Activated gamma-delta T cell (primary cell): ENCODE measurements at regions not wholly inside any gene's neighbourhood (a gene's known extent, or its start where the extent isn't known, plus 50 kb on each side); places are given as distances from the start of the nearest gene placed in this dataset.

Source experiments
- DNase-seq: peaks from one replicate; lab custom pipeline; 2025; lab: John Stamatoyannopoulos, UW

GRCh38 chr4:62159876-62160275, 959.8 kb downstream of the ADGRL3 start:
- DNase-seq, result no peak

DNA sequence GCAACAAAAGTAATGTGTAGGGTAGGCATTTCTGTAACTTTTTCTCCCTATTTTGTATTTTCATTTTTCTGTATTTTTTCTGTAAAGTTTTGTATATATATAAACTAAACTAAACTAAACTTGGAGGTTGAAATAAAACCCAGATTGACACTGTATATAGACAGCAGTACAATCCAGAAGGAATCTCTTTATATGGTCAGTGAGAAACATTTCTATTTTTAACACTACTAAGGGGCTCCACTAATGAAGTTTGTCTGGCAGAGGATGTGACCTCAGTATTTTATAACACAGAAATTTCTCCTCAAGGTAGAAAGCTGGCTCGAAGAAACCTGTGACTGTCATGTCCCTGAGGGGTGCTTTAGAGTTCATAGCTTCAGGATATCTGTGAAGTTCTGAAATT, 959.2 kb downstream of the ADGRL3 start:
- DNase-seq, result no peak

DNA sequence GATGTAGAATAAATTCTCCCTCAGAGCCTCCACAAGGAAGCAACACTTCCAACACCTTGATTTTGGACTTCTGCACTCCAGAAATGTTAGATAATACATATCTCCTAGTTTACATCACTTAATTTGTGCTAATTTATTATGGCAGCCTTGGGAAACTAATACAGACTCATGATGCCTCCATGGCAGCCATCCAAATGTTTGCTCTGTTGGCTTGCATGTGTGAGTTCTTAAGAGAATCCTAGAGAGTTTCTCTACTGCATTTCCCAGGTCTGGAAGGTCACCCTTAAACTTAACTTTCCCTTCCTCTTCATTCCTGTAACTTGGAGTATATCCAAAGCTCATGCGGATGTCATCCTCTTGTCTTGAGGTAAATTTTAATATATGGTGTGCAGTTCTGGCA, 956.1 kb downstream of the ADGRL3 start:
- no peak for DNase-seq

- DNase-seq, result no peak
Observed at GRCh38 chr4:62145276-62145675, 945.1 kb downstream of the ADGRL3 start.

- DNase-seq, result no peak
Observed at GRCh38 chr4:62144431-62144830, 944.3 kb downstream of the ADGRL3 start.

- DNase-seq, result no peak
Observed at GRCh38 chr4:62135565-62136156, 935.5 kb downstream of the ADGRL3 start.

GRCh38 chr4:62133977-62134376, 933.9 kb downstream of the ADGRL3 start:
- DNase-seq, result no peak

GRCh38 chr4:62133101-62133897, 933.2 kb downstream of the ADGRL3 start:
- DNase-seq, result no peak

DNA sequence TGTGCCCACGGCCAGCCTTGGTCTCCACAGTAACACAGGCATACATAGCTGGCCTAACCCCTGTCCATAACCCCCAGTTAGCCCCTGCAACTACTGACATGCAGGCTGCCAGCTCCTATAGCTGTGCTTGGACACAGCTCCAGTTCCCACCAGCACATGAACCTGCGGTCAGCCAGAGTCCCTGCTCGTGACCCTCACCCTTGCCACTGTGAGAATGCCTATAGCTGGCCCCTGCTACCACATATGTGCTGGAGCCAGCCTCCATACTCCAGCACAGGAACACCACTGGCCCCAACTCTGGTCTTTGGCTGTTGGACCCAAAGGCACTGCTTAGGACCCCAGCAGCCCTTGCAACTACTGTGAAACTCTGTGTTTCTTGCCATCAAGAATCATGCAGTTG, 930.9 kb downstream of the ADGRL3 start:
- DNase-seq, result no peak

DNA sequence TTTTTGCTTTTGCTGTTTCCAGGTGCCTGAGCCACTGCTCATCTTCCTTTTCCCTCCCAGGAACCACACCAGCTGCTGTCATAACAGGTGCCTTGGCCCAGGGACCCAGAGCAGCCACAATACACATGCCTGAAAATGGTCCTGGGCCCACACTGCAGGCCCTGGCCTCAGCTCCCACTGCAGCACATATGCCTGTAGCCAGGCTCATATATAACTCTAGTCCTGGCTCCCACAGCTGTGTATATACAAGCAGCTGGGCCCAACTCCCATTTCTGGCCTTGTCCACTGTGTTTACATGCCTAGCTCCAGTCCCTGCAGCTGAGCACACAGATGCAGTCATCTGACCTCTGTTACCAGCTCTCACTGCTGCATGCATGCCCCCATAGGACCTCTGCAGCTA, 930.5 kb downstream of the ADGRL3 start:
- DNase-seq, result no peak

DNA sequence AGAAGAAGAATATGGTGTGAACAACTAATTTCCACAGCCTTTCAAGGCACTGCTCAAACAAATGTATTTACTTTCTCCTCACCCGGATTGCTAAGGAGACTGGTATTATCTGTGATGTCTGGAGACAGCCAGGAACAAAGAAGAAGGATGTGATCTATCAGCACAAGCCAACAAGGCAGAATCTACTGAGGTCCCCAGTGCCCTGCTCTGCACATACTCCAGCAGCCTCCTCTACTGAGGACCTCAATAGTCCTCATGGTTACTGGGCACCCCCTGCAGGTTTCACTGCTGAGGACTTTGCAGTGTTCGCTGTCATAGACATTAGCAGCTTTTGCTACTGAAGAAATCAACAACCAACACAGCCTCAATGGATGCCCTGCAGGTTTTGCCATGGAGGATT, 930.1 kb downstream of the ADGRL3 start:
- no peak for DNase-seq
